GM23248 (cell line): ENCODE measurements at regions not wholly inside any gene's neighbourhood (a gene's known extent, or its start where the extent isn't known, plus 50 kb on each side); places are given as distances from the start of the nearest gene placed in this dataset.

Source experiments
- DNase-seq: peaks from one replicate; pipeline ENCODE4 v3.0.0-alpha.2; 2015
- H2AFZ ChIP-seq: fragments of 200-600 bp; sonication (generic); 2 replicates; pipeline ENCODE4 v1.6.1; 2016; ENCODE audit warnings: antibody characterized with exemption
- H3F3A ChIP-seq: fragments of 200-600 bp; sonication (generic); 2 replicates; pipeline ENCODE4 v1.6.1; 2016; ENCODE audit warnings: mild to moderate bottlenecking, antibody characterized with exemption, mixed run types; ENCODE audit not compliant: insufficient read depth
- H3K27ac ChIP-seq: fragments of 200-600 bp; sonication (generic); 2 replicates; pipeline ENCODE4 v1.5.1; 2016; ENCODE audit warnings: mild to moderate bottlenecking
- H3K27me3 ChIP-seq: fragments of 200-600 bp; sonication (generic); replicated peaks from 2 replicates; pipeline ENCODE4 v1.6.1; 2016; ENCODE audit warnings: mild to moderate bottlenecking; ENCODE audit not compliant: insufficient read depth
- H3K36me3 ChIP-seq: fragments of 200-600 bp; sonication (generic); 2 replicates; pipeline ENCODE4 v1.6.1; 2016; ENCODE audit warnings: low read depth, mild to moderate bottlenecking
- H3K4me1 ChIP-seq: fragments of 200-600 bp; sonication (generic); 2 replicates; pipeline ENCODE4 v1.6.1; 2016; ENCODE audit warnings: mild to moderate bottlenecking; ENCODE audit not compliant: insufficient read depth
- H3K4me2 ChIP-seq: fragments of 200-600 bp; sonication (generic); one replicate; pipeline ENCODE4 v1.6.1; 2016; ENCODE audit warnings: mild to moderate bottlenecking; ENCODE audit not compliant: unreplicated experiment
- H3K4me3 ChIP-seq: fragments of 200-600 bp; sonication (generic); 2 replicates; pipeline ENCODE4 v1.5.1; 2016; ENCODE audit warnings: mild to moderate bottlenecking
- H3K79me2 ChIP-seq: fragments of 200-600 bp; sonication (generic); 2 replicates; pipeline ENCODE4 v1.6.1; 2016; ENCODE audit warnings: mild to moderate bottlenecking; ENCODE audit not compliant: insufficient read depth
- H3K9ac ChIP-seq: fragments of 200-600 bp; sonication (generic); 2 replicates; pipeline ENCODE4 v1.6.1; 2016; ENCODE audit warnings: mild to moderate bottlenecking
- H3K9me2 ChIP-seq: fragments of 200-600 bp; sonication (generic); 2 replicates; pipeline ENCODE4 v1.6.1; 2016; ENCODE audit warnings: mixed run types, mild to moderate bottlenecking, moderate library complexity; ENCODE audit not compliant: insufficient read depth
- H3K9me3 ChIP-seq: fragments of 200-600 bp; sonication (generic); one replicate; pipeline ENCODE4 v1.6.1; 2017; ENCODE audit warnings: low read depth
- H4K20me1 ChIP-seq: fragments of 200-600 bp; sonication (generic); 2 replicates; pipeline ENCODE4 v1.6.0; 2016; ENCODE audit not compliant: insufficient read depth
- EZH2 ChIP-seq: fragments of 200-600 bp; sonication (generic); IDR thresholded peaks from 2 replicates; pipeline ENCODE4 v1.6.1; 2018; ENCODE audit warnings: antibody characterized with exemption, mild to moderate bottlenecking; ENCODE audit not compliant: insufficient read depth, poor library complexity, severe bottlenecking
- EZH2phosphoT487 ChIP-seq: fragments of 200-600 bp; sonication (generic); IDR thresholded peaks from 2 replicates; pipeline ENCODE4 v1.6.1; 2018; ENCODE audit warnings: antibody characterized with exemption, moderate library complexity, mild to moderate bottlenecking, low read depth; ENCODE audit not compliant: insufficient read depth
- WGBS, 2 experiments: methylation state at CpG; one replicate each; pipeline ENCODE4 v1.1.6; 2015 to 2017; ENCODE audit warnings: low lambda C conversion rate in 2 of 2, low coverage in 1 of 2; ENCODE audit errors: missing lambda C conversion rate in 2 of 2; 5-methylcytosine and 5-hydroxymethylcytosine counted together
- in situ Hi-C: fragments of 300-500 bp; cut with MboI; formaldehyde crosslinking; loops from 2 replicates; pipeline ENCODE4 v1.15.0; 2020

DNA sequence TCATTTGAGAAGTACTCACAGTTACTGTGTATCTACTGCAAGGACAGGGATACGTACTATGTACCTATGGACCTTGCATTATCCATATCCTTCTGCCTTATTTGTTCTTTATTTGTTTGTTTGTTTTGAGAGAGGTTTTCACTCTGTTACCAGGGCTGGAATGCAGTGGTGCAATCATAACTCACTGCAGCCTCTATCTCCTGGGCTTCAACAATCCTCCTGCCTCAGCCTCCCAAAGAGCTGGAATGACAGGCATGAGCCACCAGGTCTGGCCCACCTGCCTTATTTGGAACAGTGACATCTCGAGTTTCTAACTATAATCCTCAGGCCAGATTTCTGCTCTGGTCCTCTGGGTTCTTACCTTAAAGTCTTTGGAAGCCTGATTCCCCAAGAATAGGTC, 395.5 kb upstream of the PKN2 start:
- no peak for DNase-seq
- Histone ChIP-seq H3K4me1 (no peaks in the 10 kb centered on the region), H3K36me3 (no peaks in the 10 kb centered on the region), H2AFZ (no peak overlapping the region), H4K20me1 (no peaks in the 10 kb centered on the region), H3K9me3 (no peaks in the 10 kb centered on the region), H3F3A (no peaks in the 10 kb centered on the region), H3K4me3 (no peak overlapping the region), H3K9ac (no peak overlapping the region), H3K27me3 (no peaks in the 10 kb centered on the region), H3K9me2 (no peaks in the 10 kb centered on the region), H3K79me2 (no peaks in the 10 kb centered on the region), H3K27ac (no peak overlapping the region), H3K4me2 (no peak overlapping the region)
- WGBS, 2 experiments = 39 to 49% methylated on average over 2 of the region's 2 CpGs
- TF ChIP-seq EZH2 (no peak), EZH2phosphoT487 (no peak)
- in situ Hi-C loops = loop anchor here (25.0 kb wide), 1 partner anchor 1001 kb away; no protein-coding TSS in a partner anchor

DNA sequence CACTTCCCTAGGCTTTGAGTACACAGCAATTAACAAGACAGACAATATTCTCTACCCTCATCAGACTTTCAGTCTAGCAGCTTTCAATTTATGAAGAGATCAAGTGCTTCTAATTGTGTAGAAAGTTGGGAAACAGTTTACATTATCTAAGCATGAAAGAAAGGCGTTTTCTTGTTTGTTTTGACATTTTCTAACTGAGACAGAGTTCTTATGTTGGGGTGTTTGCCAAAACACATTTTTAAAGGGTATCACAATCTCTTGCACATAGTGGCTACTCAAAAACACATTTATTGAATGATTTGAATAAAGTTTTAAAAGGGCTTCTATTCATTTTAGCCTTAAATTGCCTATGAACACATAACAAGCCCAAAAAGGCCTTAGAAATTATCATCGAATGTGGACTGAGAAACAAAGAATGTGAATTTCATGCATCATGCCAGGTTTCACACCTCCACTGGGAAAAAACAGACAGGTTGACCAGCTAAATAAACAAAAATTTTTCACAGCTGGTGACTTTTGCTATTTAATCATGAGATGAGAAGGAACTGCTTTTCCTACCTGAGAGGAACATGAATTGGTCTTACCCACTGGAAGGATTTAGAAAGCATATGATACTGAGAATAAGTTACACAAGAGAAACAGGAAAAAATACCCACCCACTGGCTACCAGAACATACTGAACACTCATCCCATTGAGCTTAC, 394.5 kb upstream of the PKN2 start:
- no peak overlapping the region for H3K4me3 ChIP-seq
- H3K27me3 ChIP-seq = no peaks in the 10 kb centered on the region
- no peaks in the 10 kb centered on the region for H3K9me3 ChIP-seq
- WGBS, 2 experiments = 41 to 44% methylated on average over 2 of the region's 2 CpGs
- no peaks in the 10 kb centered on the region for H4K20me1 ChIP-seq
- DNase-seq = no peak
- H3K9ac ChIP-seq = no peak overlapping the region
- TF ChIP-seq EZH2phosphoT487 (no peak), EZH2 (no peak)
- H3K27ac ChIP-seq = no peak overlapping the region
- H3F3A ChIP-seq = no peaks in the 10 kb centered on the region
- H3K79me2 ChIP-seq = no peaks in the 10 kb centered on the region
- in situ Hi-C loops = loop anchor here (25.0 kb wide), 1 partner anchor 1002 kb away; no protein-coding TSS in a partner anchor
- no peaks in the 10 kb centered on the region for H3K4me1 ChIP-seq
- H3K9me2 ChIP-seq = no peaks in the 10 kb centered on the region
- no peak overlapping the region for H3K4me2 ChIP-seq
- H2AFZ ChIP-seq = no peak overlapping the region
- no peaks in the 10 kb centered on the region for H3K36me3 ChIP-seq

DNA sequence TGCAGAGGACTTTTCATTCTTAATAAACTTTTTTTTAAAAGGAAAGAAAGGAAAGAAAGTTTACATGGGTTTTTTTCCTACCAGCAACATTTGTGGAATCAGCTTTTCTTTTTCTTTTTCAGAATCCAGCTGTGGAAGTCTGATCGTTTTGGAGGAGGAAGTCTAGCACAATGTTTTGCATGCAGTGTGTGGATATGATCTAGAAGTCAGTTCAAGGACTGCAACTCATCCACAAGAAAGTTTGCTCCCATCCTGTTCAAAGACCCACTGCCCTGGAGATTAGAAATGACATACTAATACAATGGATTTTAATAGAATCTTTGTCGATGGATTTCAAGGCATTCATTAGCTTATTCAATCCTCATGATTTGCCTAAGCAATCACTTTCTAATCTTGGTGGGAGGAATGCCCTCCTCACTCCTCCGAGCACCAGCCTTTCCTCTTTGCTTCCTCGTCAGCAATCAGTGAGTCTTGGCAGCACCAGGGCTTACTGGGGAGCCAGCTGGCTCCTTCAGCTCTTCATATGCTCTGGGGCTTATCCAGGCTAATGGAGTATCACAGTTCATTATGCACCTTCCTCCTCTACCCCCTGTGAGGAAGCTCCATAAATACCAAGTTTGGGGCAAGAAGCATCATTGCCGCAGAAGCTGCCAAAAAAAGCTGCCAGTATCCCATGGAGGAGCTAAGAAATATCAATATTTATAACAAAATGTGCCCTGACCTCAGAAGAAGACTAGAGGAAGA, 392.3 kb upstream of the PKN2 start:
- no peak for DNase-seq
- in situ Hi-C loops = loop anchor here (25.0 kb wide), 1 partner anchor 1004 kb away; no protein-coding TSS in a partner anchor
- Histone ChIP-seq H3K79me2 (no peaks in the 10 kb centered on the region), H3K36me3 (no peaks in the 10 kb centered on the region), H3K4me3 (no peak overlapping the region), H3K27me3 (no peaks in the 10 kb centered on the region), H3K27ac (no peak overlapping the region), H2AFZ (no peak overlapping the region), H4K20me1 (no peaks in the 10 kb centered on the region), H3K9me3 (no peaks in the 10 kb centered on the region), H3K9ac (no peak overlapping the region), H3K4me2 (no peak overlapping the region), H3K9me2 (no peaks in the 10 kb centered on the region), H3F3A (no peaks in the 10 kb centered on the region), H3K4me1 (no peaks in the 10 kb centered on the region)
- 24 to 30% methylated on average over 5 of the region's 5 CpGs for WGBS, 2 experiments
- TF ChIP-seq EZH2phosphoT487 = no peak
- no peak for TF ChIP-seq EZH2

DNA sequence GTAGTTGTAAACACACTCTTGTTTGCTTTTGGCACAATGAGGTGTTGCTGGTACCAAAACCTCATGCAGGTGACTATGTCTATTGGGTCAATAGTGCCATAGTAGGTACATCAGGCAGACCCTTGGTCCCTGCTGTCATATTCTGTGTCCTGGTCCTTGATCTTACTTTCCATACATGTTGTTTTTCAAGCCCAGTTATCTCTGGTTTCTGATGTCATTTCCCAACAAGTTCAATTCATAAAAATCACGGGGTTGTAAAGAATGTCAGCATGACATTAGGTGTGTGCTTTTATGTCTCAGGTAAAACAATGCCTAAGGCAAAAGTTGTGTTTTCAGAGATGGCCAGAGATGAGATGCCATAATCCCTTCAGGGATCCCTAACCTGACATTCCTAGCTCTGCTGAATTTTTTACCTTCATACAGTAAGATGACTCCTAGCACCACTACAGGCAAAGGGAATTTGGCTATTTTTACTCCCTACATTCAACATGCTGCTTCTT, 390.3 kb upstream of the PKN2 start:
- no peaks in the 10 kb centered on the region for H3K9me2 ChIP-seq
- 64 to 71% methylated on average over 1 of the region's 1 CpG for WGBS, 2 experiments
- H3K9ac ChIP-seq = no peak overlapping the region
- H4K20me1 ChIP-seq = no peaks in the 10 kb centered on the region
- H3K27ac ChIP-seq = no peak overlapping the region
- H3F3A ChIP-seq = no peaks in the 10 kb centered on the region
- H3K36me3 ChIP-seq = no peaks in the 10 kb centered on the region
- no peaks in the 10 kb centered on the region for H3K27me3 ChIP-seq
- H3K4me1 ChIP-seq = no peaks in the 10 kb centered on the region
- no peak overlapping the region for H3K4me2 ChIP-seq
- in situ Hi-C loops = loop anchor here (25.0 kb wide), 1 partner anchor 1006 kb away; no protein-coding TSS in a partner anchor
- H3K4me3 ChIP-seq = no peak overlapping the region
- no peak for TF ChIP-seq EZH2phosphoT487
- no peak for TF ChIP-seq EZH2
- no peaks in the 10 kb centered on the region for H3K79me2 ChIP-seq
- no peak for DNase-seq
- H3K9me3 ChIP-seq = no peaks in the 10 kb centered on the region
- no peak overlapping the region for H2AFZ ChIP-seq
